ENCODE measurements at regions not wholly inside any gene's neighbourhood (a gene's known extent, or its start where the extent isn't known, plus 50 kb on each side); places are given as distances from the start of the nearest gene placed in this dataset.

- TF ChIP-seq, protein P1, sequence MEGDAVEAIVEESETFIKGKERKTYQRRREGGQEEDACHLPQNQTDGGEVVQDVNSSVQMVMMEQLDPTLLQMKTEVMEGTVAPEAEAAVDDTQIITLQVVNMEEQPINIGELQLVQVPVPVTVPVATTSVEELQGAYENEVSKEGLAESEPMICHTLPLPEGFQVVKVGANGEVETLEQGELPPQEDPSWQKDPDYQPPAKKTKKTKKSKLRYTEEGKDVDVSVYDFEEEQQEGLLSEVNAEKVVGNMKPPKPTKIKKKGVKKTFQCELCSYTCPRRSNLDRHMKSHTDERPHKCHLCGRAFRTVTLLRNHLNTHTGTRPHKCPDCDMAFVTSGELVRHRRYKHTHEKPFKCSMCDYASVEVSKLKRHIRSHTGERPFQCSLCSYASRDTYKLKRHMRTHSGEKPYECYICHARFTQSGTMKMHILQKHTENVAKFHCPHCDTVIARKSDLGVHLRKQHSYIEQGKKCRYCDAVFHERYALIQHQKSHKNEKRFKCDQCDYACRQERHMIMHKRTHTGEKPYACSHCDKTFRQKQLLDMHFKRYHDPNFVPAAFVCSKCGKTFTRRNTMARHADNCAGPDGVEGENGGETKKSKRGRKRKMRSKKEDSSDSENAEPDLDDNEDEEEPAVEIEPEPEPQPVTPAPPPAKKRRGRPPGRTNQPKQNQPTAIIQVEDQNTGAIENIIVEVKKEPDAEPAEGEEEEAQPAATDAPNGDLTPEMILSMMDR (IDR thresholded peaks at IDR 0.05 in 8 of 11, conservative IDR thresholded peaks at IDR 0.05 in 3 of 11) = no peak
- TF ChIP-seq POLR2A (IDR thresholded peaks at IDR 0.05) = no peak
- no peak for TF ChIP-seq POLR2AphosphoS5 (IDR thresholded peaks at IDR 0.05)
Observed at GRCh38 chr10:53536322-53536721, 763.7 kb upstream of the MBL2 start.
